Upper lobe of right lung (tissue), 1 donor: ENCODE measurements at regions not wholly inside any gene's neighbourhood (a gene's known extent, or its start where the extent isn't known, plus 50 kb on each side); places are given as distances from the start of the nearest gene placed in this dataset.

ENCODE experiments used
- ATAC-seq: fragments of 200-7000 bp; cut with Tn5 transposase; one replicate; pipeline ENCODE4 v1.9.1; 2020; ENCODE audit warnings: mild to moderate bottlenecking, moderate library complexity
- DNase-seq: peaks from one replicate; pipeline ENCODE4 v3.0.0-alpha.2; 2020
- H3K27ac ChIP-seq: fragments of 200-600 bp; one replicate; pipeline ENCODE4 v1.8.0; 2022
- H3K27me3 ChIP-seq: fragments of 200-600 bp; one replicate; pipeline ENCODE4 v1.8.0; 2022; ENCODE audit warnings: mild to moderate bottlenecking
- H3K36me3 ChIP-seq: fragments of 200-600 bp; one replicate; pipeline ENCODE4 v1.8.0; 2022
- H3K4me1 ChIP-seq: fragments of 200-600 bp; one replicate; pipeline ENCODE4 v1.8.0; 2022
- H3K4me3 ChIP-seq: fragments of 200-600 bp; one replicate; pipeline ENCODE4 v1.8.0; 2022; ENCODE audit warnings: mild to moderate bottlenecking
- H3K9me3 ChIP-seq: fragments of 200-600 bp; one replicate; pipeline ENCODE4 v1.8.0; 2022
- intact Hi-C: fragments of 100-400 bp; cut with DNase I; formaldehyde crosslinking; loops from one replicate; pipeline ENCODE4 v1.11.0; 2022
- TF ChIP-seq, protein P1 (sequence below): fragments of 200-600 bp; IDR thresholded peaks from one replicate; pipeline ENCODE4 v1.8.0; 2022; ENCODE audit warnings: antibody characterized with exemption
- donor health status: DM: no; HTN: yes; CAD: no; lungs with severe emphysema.

DNA sequence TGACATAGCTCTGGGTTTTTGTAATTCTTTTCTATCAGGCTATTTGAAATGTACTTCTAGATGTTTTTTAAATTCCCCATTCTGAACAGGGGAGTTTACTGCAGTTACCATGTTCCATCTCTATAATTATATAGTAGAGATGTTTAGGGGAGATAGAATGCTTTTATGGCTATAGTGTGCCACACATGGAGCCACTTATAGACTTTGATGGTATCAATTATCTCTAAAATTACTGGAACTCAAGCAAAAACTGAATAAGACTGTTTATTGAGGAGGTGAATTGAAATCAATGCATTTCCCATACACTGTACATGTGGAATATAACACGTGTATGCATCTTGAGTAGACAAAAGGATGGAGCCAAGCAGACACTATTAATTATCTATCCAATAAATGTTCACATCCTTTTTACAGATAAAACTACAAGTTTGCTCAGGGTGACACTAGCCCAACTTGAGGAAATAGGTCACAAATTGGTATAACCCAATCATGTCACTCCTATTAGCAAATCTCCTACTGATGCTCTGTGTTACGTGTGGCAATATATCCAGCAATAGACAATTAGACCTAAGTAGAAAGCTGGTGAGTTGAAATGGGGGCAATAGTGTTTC is 1882.6 kb downstream of the PCDH9 start:
- Histone ChIP-seq H3K36me3 (no peaks in the 10 kb centered on the region), H3K27me3 (no peaks in the 10 kb centered on the region), H3K4me3 (no peak overlapping the region), H3K27ac (no peak overlapping the region), H3K9me3 (no peaks in the 10 kb centered on the region), H3K4me1 (no peaks in the 10 kb centered on the region)
- DNase-seq, result no peak
- intact Hi-C loops, result no loop called here
- TF ChIP-seq, protein P1, sequence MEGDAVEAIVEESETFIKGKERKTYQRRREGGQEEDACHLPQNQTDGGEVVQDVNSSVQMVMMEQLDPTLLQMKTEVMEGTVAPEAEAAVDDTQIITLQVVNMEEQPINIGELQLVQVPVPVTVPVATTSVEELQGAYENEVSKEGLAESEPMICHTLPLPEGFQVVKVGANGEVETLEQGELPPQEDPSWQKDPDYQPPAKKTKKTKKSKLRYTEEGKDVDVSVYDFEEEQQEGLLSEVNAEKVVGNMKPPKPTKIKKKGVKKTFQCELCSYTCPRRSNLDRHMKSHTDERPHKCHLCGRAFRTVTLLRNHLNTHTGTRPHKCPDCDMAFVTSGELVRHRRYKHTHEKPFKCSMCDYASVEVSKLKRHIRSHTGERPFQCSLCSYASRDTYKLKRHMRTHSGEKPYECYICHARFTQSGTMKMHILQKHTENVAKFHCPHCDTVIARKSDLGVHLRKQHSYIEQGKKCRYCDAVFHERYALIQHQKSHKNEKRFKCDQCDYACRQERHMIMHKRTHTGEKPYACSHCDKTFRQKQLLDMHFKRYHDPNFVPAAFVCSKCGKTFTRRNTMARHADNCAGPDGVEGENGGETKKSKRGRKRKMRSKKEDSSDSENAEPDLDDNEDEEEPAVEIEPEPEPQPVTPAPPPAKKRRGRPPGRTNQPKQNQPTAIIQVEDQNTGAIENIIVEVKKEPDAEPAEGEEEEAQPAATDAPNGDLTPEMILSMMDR, result no peak
- ATAC-seq, result no peak

DNA sequence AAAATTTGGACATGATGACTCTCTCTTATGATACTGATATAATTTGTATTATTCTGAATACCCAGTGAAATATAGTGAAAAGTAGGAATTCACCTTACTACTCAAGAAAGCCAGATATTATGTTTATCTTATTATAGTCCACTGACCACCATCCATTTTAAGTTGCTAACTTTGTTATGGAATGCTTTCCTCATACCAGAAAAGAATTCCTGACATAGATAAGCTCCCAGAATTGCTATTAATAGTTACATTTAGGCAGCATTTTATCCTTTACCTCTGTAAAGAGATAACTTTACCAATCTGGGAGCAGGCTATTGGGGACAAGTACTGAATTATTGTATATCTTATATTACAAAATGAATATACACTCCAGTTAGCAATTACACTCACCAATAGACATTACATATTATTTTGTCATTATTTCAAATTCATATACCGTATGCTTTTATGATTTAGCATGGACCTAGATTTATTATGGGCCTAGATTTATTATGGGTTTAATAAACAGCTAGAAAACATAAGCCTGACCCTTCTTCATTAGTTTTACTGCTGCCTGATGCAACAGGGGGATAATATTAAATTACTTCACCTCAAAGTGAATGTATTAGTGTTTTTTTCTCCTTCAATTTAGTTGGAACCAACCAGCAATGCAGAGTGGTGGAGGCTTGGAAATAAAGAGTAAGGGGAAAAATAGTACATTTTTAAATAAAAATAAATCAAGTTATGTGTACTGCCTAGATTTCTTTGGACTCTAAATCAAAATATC is 1886.1 kb downstream of the PCDH9 start:
- H3K27me3 ChIP-seq, result no peaks in the 10 kb centered on the region
- ATAC-seq, result no peak
- H3K27ac ChIP-seq, result no peak overlapping the region
- no peaks in the 10 kb centered on the region for H3K4me1 ChIP-seq
- no peak overlapping the region for H3K4me3 ChIP-seq
- H3K9me3 ChIP-seq, result no peaks in the 10 kb centered on the region
- no peaks in the 10 kb centered on the region for H3K36me3 ChIP-seq
- intact Hi-C loops, result no loop called here
- DNase-seq, result no peak
- TF ChIP-seq, protein P1, result no peak

DNA sequence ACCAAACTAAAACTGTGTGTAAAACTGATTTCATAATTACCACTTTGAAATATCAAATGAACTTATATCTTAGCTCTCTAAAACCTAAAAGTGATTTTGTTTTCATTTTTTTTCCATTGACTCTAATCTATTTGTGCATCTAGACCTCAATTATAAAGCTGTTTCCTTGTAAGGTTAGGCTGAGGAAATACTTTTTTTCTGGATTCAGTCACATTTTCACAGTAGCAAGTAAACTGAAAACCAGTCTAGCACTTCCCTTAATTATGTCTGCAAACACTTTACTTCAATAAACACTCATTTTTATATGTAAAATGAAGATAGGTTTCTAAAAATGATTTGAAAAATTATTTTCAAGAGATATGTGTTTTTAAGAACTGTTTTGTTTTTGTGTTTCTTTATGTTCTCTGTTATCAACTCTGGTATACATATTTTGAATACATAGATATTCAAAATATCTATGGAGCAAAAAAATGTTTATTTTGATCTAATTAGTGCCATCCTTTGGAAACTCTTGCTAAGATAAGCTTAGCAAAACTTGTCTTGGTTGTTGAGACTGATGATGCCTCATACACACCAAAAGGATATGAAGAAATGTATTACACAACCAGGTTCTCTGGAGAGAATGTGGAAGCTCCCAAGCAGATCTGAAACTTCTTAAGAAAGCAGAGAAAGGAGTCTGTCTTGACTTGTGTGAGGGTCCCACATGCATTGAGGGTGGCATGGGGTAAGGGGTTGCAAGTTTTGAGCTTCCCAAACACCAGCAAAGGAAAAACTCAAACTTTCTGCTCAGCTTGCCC is 1887.4 kb downstream of the PCDH9 start:
- H3K4me3 ChIP-seq, result no peak overlapping the region
- intact Hi-C loops, result no loop called here
- no peaks in the 10 kb centered on the region for H3K4me1 ChIP-seq
- no peaks in the 10 kb centered on the region for H3K9me3 ChIP-seq
- TF ChIP-seq, protein P1, result no peak
- DNase-seq (no peak), ATAC-seq (no peak)
- no peak overlapping the region for H3K27ac ChIP-seq
- no peaks in the 10 kb centered on the region for H3K36me3 ChIP-seq
- no peaks in the 10 kb centered on the region for H3K27me3 ChIP-seq

DNA sequence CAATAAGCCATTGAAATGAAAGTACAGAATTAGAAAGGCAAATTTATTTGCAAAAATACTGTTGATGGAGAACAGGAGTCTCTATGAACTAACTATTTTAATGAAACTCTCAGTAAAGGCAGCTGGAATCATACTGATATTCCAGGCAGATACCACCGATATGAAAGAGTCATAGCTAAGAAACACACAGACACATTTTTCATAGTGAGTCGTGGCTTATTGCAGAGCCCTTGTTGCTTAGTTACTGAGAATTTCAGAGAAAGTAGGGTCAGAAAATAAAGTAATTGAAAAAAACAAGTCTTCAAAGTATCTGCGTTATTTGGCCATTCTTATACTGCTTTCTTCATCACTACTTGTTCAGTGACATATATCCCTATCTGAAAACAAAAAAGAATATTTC is 1890.9 kb downstream of the PCDH9 start:
- H3K36me3 ChIP-seq, result no peaks in the 10 kb centered on the region
- H3K4me3 ChIP-seq, result no peak overlapping the region
- DNase-seq, result no peak
- TF ChIP-seq, protein P1, result no peak
- no peaks in the 10 kb centered on the region for H3K27me3 ChIP-seq
- H3K9me3 ChIP-seq, result no peaks in the 10 kb centered on the region
- ATAC-seq, result no peak
- intact Hi-C loops, result no loop called here
- no peaks in the 10 kb centered on the region for H3K4me1 ChIP-seq
- no peak overlapping the region for H3K27ac ChIP-seq

DNA sequence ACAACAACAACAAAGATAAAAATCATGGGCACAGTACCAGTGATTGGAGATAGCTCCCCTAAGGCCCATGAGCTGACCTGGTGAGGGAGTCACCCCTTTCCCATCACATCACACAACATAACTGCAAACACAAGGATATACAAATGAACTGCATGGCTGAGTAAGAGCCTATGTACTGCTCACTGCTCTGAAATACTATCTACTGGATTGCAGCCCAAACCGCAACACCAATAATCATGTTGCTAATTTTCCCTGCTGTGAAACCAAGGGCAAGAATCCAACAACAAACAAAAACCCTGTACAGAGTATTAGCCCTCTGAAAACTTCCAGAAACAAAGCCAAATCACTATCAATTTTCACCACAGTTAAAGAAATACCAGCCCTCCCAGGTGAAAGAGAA is 1893.2 kb downstream of the PCDH9 start:
- DNase-seq, result no peak
- no peak for ATAC-seq
- Histone ChIP-seq H3K4me3 (no peak overlapping the region), H3K4me1 (no peaks in the 10 kb centered on the region), H3K27ac (no peak overlapping the region), H3K9me3 (no peaks in the 10 kb centered on the region), H3K27me3 (no peaks in the 10 kb centered on the region), H3K36me3 (no peaks in the 10 kb centered on the region)
- intact Hi-C loops, result no loop called here
- TF ChIP-seq, protein P1, result no peak
